GM18502 (cell line): ENCODE measurements at regions not wholly inside any gene's neighbourhood (a gene's known extent, or its start where the extent isn't known, plus 50 kb on each side); places are given as distances from the start of the nearest gene placed in this dataset.
"Not testable (repeated sequence)": the region's sequence is repeated elsewhere in the genome, so short reads cannot be mapped to it uniquely, and the experiment has no call there.

Source experiments
- ATAC-seq: cut with Tn5 transposase; IDR thresholded peaks from one replicate; pipeline ENCODE4 v1.9.1; 2021; ENCODE audit warnings: mild to moderate bottlenecking; ENCODE audit not compliant: unreplicated experiment, poor library complexity

DNA sequence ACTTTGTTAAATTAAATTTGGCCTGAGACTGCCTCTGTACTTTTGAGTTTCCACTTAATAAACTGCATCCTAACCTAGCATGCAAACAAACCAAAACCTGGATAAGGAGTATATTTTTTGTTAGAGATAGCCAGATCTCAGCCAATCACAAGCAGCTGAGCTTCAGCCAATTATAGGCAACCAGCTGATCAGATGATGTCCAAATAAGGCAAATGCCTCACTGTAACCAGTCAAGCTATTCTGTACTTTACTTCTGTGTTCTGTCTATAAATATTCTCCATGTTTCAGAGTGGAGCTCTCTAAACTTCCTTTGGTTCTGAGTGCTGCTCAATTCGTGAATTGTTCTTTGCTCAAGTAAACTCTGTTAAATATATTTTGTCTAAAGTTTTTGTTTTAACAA lies 194.6 kb upstream of the RGS17 start:
- no peak for ATAC-seq

DNA sequence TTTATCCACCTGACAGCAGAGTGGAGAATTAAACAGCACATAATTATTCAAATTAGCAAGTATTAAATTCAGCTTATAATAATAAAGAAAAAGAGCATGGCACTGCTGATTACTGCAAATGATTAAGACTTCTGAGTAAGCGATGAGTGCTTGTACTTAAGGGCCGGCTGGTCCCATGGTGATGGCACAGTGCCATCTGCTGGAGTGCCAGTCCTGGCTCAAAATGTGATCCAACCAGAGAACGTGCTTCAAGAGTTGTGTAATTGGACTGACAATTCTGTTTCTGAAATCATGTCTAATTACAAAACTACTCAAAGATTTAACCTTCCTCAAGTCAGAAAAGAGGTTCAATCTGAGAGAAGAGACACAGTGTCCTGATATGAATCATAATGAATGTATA lies 181.6 kb upstream of the RGS17 start:
- peak; percentile 78 for ATAC-seq

DNA sequence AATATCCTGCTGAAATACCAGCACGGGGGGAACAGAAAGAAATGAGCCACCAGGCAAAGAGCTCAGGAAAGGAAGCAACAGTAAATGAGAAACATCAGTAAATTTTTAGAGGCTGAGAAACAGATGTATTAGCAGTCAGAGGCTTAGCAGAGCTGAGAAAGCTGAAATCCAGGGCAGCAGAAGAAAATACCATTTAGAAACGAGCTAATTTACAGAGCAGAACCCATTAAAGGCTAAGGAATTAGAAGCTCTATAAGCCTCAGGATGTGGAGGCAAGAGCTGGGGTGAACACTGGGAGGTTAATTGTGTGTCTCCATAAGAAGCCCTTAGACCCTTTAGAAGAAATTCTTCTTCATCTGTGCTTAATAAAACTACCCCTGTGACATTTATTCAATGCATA lies 178.6 kb upstream of the RGS17 start:
- ATAC-seq = no peak

DNA sequence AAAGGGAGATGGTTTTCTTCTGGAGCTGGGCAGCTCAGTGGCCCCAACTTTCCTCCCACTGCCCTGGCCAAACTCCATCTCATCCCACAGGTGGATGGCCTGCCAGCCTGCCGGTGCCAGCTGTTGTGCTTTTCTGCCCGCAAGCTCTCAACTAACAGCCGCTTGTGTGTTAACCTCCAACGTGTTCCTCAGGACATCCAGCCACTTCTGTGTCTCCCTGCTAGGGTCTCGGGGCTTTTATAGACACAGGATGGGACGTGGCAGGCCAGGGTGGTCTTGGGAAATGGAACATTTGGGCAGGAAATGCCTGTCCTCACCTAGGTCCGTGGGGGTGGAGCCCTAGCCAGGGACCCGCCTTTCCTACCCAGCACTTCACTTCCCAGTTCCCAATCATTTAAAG lies 171.1 kb upstream of the RGS17 start:
- ATAC-seq = no peak

DNA sequence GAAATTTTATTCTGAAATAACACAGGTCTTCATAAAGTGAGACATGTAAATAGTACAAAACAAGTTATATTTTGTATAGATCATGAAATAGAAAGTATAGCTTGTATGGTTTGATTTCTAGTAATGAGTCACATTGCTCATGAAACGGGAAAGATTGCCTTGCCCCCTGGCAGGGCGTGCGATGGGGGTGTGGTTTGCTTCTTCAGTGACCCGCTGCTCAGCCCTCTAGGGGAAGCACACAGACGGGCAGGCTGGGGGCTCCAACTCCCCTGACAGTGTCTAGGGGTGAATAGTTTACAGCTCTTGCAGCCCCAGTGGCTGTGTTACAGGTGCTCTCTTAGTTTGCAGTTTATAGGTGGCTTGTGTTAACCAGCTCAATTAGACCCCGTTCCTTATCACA lies 170.5 kb upstream of the RGS17 start:
- peak; percentile 46 for ATAC-seq

DNA sequence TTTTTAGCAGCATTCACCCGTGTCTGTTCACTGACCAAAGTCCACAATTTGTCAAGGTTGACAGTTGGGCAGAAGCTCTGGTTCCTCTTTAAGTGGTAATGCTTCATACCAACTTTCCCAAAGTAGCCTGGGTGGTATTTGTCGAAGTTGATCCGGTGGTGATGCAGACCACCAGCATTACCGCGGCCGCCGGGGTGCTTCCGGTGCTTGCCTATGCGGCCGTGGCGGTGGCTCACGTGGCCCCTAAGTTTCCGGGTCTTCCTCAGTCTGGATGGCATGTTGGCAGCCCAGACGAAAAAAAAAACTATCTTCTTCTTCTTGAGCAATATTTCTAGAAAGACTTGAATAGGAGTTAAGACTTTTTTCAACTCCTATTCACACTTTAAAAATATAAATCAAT lies 151.4 kb upstream of the RGS17 start:
- ATAC-seq = not testable (repeated sequence)

DNA sequence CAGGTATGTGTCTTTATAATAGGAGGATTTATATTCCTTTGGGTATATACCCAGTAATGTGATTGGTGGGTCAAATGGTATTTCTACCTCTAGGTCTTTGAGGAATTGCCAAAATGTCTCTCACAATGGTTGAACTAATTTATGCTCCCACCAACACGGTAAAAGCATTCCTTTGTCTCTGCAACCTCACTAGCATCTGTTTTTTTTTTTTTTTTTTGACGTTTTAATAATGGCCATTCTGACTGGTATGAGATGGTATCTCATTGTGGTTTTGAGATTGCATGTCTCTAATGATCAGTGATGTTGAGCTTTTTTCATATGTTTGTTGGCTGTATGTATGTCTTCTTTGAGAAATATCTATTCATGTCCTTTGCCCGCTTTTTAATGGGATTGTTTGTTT lies 144.9 kb upstream of the RGS17 start:
- no peak for ATAC-seq

DNA sequence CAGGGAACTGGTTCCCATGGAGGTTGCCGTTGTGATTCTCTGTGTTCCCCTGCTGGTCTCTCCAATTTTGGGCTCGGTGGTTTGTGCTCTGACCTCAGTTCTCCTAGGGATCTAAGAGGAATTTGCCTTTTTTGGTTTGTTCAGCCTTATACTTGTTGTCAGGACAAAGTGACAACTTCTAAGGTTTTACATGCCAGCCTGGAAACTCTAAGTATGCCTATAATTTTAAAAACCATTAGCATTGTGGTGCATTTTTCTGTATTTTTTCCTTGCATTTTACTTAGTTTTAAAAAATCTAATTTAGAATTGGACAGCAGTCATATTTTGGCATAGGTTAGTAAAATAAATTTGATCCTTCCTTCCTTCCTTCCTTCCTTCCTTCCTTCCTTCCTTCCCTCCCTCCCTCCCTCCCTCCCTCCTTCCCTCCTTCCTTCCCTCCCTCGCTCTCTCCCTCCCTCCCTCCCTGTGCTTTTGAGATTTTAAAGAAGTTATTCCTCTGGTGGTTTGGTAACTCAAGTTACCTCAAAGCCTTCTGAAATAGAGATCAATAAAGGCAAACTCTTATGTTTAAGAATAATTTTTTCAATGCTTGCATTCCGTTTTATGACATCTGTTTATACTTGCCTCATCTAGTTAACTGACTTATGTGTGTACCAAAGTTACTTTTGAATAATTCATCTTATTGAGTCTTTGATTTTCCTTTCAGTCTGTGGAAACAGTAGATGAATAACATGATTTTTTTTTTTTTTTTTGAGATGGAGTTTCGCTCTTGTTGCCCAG lies 141.3 kb upstream of the RGS17 start:
- ATAC-seq = no peak

DNA sequence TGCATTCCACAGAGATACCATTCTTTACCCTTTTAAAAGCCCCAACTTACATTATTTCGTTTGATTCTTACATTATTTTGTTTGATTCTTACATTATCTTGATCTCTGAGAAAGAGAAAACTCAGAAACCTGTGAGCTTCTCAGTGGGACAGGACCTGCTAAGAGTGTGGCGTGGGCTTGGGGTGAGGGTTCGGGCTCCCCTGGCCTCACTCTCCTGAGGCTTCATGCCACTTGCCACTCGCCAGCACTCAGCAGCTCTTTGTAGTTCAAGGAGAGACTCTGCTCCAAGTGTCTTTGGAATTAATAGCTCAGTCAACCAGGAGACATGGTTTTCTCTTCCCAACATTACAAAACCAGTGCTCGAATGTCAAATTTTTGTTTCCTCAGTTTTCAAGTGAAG lies 132.4 kb upstream of the RGS17 start:
- ATAC-seq = no peak

DNA sequence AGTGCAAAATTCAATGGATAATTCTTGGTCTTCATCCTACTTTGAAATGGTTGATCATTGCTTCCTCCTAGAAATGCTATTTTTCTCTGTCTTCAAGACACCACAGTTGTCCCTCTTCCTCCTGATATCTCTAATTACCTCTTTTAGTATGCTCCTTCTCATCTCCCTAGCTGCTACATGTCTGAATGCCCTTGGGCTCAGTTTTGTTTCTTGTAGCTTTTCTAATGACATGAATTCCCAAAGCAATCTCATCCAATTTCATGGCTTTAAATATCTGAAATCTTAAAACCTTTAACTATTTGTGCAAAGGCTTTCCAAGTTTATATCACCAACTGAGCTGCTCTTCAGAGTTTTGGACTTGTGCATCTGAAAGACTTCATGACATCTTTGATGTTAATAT lies 120.2 kb upstream of the RGS17 start:
- no peak for ATAC-seq

DNA sequence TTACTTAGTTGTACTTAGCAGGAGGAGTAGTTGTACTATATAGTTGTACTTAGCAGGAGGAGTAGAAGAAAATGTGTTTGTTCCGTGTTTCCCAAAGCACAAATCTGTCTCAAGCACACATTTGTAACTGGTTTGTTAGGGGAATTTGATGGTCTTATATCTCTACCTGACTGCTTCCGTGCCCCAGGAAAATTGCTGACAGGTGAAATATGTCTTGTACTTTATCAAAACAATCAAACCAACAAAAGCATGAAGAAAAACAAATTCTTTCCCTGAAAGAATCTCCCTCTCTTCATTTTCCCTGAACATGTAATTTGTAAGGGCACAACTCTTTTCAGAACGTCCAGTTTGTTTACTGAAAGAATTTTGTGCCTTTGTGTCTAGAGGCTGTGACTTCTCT lies 106.6 kb upstream of the RGS17 start:
- no peak for ATAC-seq

DNA sequence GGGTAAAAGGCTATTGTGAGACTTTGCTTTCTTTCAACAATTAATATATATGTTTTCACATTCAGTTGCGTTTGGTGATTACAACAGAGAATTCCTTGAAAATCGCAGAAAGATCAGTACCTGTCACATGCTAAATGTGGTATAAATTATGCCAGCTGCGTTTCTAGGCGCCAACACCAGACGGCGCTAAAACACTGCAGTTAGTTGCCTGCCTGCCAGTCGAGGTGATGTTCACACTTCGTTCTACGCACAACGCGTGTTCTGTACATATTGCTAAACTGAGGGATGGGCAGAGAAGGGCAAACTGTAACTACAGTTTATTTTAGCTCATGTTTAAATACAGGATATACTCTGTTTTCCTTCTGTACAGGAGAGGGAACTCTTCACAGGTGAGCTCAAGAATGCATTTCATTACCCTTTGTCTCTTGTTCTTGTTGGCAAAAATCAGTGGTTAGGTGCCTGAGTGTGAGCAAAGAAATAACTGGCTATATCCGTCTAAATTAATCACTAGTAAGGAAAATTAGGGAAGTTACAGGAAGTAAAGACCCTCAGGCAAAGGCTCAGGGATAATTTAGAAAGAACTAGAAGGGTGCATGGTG lies 100.1 kb upstream of the RGS17 start:
- ATAC-seq = peak; percentile 70

DNA sequence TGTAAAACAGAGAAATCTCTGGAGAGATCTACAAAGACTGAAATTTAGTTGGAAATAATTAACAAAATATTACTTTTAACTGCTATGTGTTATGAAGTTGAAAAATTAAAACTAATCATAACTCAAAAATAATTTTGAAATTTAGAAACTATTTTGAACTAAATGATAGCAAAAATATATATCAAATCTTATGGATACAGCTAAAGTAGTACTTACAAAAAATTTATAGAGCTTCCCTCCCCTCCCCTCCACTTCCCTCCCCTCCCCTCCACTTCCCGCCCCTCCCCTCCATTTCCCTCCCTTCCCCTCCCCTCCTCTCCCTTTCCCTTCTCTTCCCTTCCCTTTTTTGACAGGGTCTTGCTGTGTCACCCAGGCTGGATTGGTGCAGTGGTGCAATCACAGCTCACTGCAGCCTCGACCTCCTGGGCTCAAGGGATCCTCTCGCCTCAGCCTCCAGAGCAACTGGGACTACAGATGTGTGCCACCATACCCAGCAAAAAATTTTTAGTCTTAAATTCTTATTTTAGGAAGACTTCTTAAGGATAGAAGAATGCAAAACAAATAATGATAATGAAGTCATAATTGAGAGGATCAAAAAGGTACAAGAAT lies 87.2 kb upstream of the RGS17 start:
- no peak for ATAC-seq

DNA sequence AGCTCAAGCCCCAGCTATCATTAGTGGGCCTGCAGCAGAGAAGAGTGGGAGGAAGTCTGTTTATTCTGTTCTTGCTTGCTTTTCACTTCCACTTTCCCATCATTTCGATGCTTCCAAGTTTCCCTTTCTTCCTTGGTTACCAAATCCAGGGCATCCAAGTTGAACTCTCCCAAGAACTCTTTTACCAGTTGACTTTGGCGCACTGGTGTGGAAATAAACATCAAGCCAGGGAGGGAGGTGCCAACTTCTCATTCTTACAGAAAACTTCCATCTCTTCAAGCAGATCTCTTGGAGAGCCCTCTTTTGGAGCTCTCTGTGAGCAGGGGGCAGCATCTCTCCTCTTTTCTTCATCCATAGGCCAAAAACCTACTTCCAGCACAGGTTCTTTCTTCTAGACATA lies 85.7 kb upstream of the RGS17 start:
- no peak for ATAC-seq

DNA sequence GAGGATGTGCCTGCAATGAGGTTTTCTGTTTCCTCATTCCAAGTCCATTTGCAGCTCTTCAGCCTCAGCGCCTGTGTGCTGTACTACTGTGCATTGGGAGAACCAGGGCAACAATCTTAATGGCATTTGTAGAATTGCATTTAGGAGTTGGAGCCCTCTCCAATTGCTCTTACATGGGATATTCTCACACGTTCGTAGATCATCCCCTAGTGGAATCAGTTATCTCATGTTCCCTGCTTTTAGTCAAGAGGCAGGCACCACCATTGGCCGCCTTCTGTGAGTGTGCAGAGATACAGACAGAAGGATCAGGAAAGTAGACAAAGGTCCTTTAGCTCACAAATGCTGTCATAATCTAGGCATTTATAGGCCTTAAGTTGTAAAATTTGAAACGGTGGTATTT lies 84.2 kb upstream of the RGS17 start:
- ATAC-seq = no peak

DNA sequence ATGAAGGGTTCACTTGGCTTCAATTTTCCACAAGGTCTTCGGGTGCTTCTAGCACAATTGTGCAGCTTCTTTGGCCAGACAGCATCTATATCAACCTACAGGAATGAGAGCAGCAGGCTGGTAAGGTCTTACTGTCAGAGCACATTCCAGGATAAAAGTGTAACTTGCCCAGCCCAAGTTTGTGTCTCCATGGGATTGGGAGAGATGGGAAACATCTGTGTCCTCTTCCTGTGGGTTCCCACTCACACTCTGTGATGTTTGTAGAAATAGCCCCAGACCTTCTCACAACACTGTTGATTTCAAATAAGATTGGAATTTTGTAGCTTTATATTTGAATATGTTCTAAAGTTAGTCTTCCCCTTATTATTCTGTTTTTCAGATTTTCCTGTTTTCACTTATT lies 83.4 kb upstream of the RGS17 start:
- ATAC-seq = no peak

DNA sequence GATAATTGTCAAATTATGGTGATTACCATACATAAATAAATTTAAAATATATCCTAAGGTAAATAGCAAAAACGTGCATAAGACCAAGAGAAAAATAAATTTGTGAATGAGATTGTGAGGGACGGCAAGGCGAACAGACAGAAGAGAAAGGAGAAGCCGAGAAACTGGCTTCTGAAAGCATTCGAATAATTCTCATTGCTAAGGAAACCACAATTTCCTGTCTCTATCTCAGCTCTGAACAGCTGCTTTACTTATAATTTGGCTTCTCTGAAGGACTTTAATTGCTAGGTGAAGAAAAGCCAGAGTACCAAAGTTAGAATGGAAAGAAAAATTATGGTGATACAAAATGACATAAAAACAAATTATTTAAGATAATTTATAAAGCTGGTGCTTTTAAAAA lies 79.0 kb upstream of the RGS17 start:
- ATAC-seq = peak; percentile 88

DNA sequence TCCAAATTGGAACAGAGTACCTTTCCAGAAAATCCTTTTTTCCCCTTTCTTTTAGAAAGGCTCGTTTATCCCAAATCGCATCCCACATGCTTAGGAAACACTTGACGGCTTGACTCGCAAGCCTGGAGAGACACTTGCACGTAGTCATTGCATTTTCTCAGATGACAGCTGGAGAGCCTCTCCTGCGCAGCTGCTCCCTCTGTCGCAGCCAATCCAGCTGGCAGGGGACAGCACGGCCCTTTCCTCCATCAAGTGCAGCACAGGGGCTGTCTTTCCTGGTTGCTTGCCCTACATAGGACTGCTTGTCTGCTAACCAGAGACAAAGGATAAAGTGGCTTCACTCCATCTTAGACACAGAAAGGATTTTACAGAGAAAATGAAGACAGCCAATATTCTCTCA lies 77.6 kb upstream of the RGS17 start:
- no peak for ATAC-seq

DNA sequence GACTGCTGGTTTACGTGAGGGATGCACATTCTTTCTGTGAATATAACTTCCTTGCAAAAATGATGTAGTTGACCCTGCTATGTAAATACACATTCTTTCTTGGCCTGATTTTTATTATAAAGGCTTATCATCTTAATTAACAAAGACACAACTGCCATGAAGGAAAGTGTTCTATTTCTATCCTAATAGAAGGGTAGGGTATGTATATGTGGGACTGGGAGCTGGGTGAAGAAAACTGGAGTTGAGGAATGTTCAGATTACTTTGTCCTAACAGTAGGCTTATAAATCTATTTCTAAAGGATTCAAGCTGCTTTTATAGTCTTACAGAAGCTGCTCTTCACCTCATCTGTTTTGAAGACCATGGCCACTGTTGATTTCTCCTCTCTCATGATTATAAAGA lies 76.5 kb upstream of the RGS17 start:
- no peak for ATAC-seq

DNA sequence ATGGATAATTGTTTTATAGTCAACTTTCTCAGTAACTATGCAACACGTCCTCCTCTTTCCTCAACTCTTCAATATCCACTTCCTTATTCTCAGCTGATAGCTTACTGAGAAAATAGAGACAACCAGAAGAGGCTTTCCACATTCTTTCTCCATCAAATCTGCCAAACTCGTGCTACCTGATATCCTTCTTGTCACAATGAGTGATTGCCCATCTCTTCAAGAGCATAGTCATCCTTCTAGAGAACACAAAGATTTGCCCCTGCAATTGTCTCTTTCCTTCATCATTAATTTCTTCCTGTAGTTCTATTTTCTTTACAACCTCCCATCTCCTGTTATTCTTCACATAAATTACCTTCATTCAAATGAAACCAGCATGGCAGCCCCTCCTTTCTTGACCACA lies 75.9 kb upstream of the RGS17 start:
- no peak for ATAC-seq

DNA sequence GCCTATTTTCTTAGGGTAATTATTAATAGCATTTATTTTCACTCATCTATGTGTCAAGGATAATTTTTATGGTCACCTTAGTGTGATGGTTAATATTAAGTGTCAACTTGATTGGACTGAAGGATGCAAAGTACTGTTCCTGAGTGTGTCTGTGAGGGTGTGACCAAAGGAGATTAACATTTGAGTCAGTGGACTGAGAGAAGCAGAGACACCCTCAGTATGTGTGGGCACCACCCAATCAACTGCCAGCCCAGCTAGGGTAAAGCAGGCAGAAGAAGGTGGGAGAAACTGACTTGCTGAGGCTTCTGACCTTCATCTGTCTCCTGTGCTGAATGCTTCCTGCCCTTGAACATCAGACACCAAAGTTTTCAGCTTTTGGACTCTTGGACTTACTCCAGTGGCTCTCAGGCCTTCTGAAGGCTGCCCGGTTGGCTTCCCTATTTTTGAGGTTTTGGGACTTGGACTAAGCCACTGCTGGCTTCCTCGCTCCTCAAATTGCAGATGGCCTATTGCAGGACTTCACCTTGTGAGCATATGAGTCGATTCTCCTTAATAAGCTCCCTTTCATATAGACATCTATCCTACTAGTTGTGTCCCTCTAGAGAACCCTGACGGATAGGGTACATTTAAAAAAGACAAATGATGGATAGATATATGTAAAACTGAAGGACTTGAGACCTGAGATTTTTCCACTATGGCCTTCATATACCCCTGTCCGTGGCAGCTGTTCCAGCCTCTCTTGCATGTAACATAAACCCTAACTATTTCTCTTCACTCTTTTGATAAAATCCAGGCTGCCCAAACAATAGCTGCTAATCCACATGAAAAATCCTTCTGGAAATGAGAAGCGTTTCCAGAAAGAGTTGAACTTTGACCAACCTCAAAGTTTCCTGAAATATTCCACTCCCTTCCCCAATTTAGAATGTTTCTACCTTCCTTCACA lies 62.1 kb upstream of the RGS17 start:
- ATAC-seq = no peak
